Fibroblast of the aortic adventitia (primary cell): ENCODE measurements at regions not wholly inside any gene's neighbourhood (a gene's known extent, or its start where the extent isn't known, plus 50 kb on each side); places are given as distances from the start of the nearest gene placed in this dataset.
"Not testable (repeated sequence)": the region's sequence is repeated elsewhere in the genome, so short reads cannot be mapped to it uniquely, and the experiment has no call there.

Source experiments
- DNase-seq: peaks from one replicate; pipeline ENCODE4 v3.0.0-alpha.2; 2010; ENCODE audit warnings: low read depth
- H3K4me3 ChIP-seq: 2 replicates; pipeline ENCODE4 v1.5.1; 2011; ENCODE audit warnings: low read depth, mild to moderate bottlenecking, control low read depth, low read length, moderate library complexity
- CTCF ChIP-seq: IDR thresholded peaks from 2 replicates; pipeline ENCODE4 v1.5.1; 2011; ENCODE audit warnings: mild to moderate bottlenecking, low read length, control low read depth, inconsistent platforms; ENCODE audit not compliant: insufficient read depth

- H3K4me3 ChIP-seq, result no peak overlapping the region
- no peak for DNase-seq
- no peak for TF ChIP-seq CTCF
Observed at GRCh38 chr6:150307520-150307919, 61.3 kb upstream of the IYD start.

GRCh38 chr6:150308812-150309645 is 59.8 kb upstream of the IYD start:
- no peak overlapping the region for H3K4me3 ChIP-seq
- no peak for DNase-seq
- TF ChIP-seq CTCF, result no peak

- DNase-seq, result no peak
- no peak for TF ChIP-seq CTCF
- no peak overlapping the region for H3K4me3 ChIP-seq
Observed at GRCh38 chr6:150310539-150310938, 58.3 kb upstream of the IYD start.

- DNase-seq, result not testable (repeated sequence)
Observed at GRCh38 chr6:150311149-150311944, 57.5 kb upstream of the IYD start.

GRCh38 chr6:150312395-150312794 is 56.4 kb upstream of the IYD start:
- no peak for TF ChIP-seq CTCF
- no peak overlapping the region for H3K4me3 ChIP-seq
- DNase-seq, result no peak

More at GRCh38 chr6:150311149-150311944, 57.5 kb upstream of the IYD start:
- H3K4me3 ChIP-seq, result not testable (repeated sequence)

GRCh38 chr6:150312844-150313584 is 55.8 kb upstream of the IYD start:
- DNase-seq, result no peak
- no peak overlapping the region for H3K4me3 ChIP-seq
- TF ChIP-seq CTCF, result no peak

GRCh38 chr6:150313781-150314180 is 55.0 kb upstream of the IYD start:
- no peak for DNase-seq
- no peak for TF ChIP-seq CTCF
- no peak overlapping the region for H3K4me3 ChIP-seq
